ENCODE measurements at regions not wholly inside any gene's neighbourhood (a gene's known extent, or its start where the extent isn't known, plus 50 kb on each side); places are given as distances from the start of the nearest gene placed in this dataset.

GRCh38 chr19:30784850-30785457 lies 412.8 kb downstream of the ZNF536 start:
- peak; percentile 16 to 20 for DNase-seq (ENCODE audit: low read depth in 2 of 2)

GRCh38 chr19:30783936-30784335 lies 411.8 kb downstream of the ZNF536 start:
- no peak for DNase-seq (ENCODE audit: low read depth in 2 of 2)

- DNase-seq (ENCODE audit: low read depth in 2 of 2) = no peak
Measured at GRCh38 chr19:30783212-30783611, 411.0 kb downstream of the ZNF536 start.

- DNase-seq (ENCODE audit: low read depth in 2 of 2) = no peak
Measured at GRCh38 chr19:30781519-30781918, 409.3 kb downstream of the ZNF536 start.

- no peak for DNase-seq (ENCODE audit: low read depth in 2 of 2)
Measured at GRCh38 chr19:30781047-30781446, 408.9 kb downstream of the ZNF536 start.

DNA sequence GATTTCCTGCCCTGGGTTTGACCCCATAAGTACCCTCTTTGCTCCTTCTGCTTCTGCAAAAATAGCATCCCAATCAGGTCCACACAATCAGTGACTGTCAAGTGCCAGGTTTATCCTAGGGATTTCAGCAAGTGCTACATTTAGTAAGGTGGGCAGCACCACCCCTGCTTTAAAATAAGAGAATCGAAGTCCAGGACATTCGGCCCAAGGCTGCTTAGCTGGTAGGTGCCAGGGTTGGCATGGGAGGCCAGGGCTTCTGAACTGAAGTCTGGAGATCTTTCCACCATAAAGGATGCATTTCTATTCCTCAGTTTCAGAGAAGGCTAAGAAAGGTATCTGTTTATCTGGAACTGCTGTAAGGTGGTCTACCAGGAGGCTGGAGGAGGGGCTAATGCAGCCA lies 408.3 kb downstream of the ZNF536 start:
- no peak for DNase-seq (ENCODE audit: low read depth in 2 of 2)

- DNase-seq (ENCODE audit: low read depth in 2 of 2) = no peak
Measured at GRCh38 chr19:30780032-30780431, 407.8 kb downstream of the ZNF536 start.

- DNase-seq (ENCODE audit: low read depth in 2 of 2) = no peak
Measured at GRCh38 chr19:30778961-30779715, 407.0 kb downstream of the ZNF536 start.

GRCh38 chr19:30778061-30778460 lies 405.9 kb downstream of the ZNF536 start:
- no peak for DNase-seq (ENCODE audit: low read depth in 2 of 2)

DNA sequence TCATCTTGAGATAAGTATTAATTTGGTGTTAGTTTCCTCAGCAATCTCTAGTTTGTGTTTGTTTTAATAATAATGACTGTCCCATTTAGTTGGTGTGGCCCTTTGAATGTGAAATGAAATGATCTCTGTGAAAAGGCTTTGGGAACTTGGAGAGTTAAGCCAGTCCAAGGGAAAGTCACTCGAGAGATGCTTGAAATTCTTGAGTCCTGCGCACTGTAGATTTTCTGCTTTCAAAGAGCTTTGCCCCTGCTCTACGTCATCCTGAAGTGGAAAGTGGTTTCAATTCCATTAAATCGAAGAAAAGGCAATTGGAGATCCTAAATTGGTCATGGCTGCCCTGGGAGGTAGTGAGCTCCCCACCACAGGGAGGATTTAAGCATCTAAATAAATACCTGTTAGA lies 403.8 kb downstream of the ZNF536 start:
- DNase-seq (ENCODE audit: low read depth in 2 of 2) = no peak

DNA sequence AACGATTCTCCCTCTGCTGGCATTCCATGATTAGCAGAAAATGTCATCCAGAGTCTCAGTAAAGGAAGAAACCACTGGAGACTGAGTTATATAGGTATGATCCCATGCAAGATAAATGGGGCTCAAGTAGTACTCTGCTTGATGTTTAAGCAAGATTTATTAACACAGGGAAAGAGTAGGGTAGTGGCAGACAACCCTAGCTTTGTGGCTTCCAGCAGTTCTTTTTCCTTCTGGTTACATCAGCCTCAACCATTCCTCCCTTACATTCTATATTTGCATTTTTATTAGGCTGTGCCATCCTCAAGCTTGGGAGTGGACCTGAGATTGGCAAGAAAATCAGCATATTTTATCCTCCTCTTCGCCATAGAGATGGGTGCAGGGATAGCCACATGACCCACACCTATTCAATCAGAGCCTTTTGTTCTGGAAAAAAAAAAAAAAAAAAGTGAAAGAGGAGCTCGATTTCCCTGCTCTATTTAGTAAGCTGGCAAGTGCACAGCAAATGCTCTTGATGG lies 402.1 kb downstream of the ZNF536 start:
- DNase-seq (ENCODE audit: low read depth in 2 of 2) = no peak

DNA sequence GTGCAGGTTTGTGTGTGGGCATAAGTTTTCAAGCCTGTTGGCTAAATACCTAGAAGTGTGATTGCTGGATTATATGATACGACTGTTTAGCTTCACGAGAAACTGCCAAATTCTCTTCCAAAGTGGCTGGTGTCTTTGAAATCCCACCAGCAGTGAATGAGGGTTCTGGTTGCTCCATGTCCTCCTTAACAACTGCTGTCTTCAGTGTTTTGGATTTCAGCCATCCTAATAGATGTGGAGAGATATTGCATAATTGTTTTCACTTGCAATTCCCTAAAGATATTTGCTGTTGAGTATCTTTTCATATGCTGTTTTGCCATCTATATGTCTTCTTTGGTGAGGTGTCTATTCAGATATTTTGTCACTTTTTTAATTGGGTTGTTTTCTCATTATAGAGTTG lies 390.5 kb downstream of the ZNF536 start:
- no peak for DNase-seq (ENCODE audit: low read depth in 2 of 2)

GRCh38 chr19:30760014-30760413 lies 387.8 kb downstream of the ZNF536 start:
- DNase-seq (ENCODE audit: low read depth in 2 of 2) = no peak

- DNase-seq (ENCODE audit: low read depth in 2 of 2) = no peak
Measured at GRCh38 chr19:30757837-30758617, 385.8 kb downstream of the ZNF536 start.

GRCh38 chr19:30757104-30757836 lies 385.1 kb downstream of the ZNF536 start:
- no peak for DNase-seq (ENCODE audit: low read depth in 2 of 2)

GRCh38 chr19:30755581-30755980 lies 383.4 kb downstream of the ZNF536 start:
- no peak for DNase-seq (ENCODE audit: low read depth in 2 of 2)

GRCh38 chr19:30754162-30754561 lies 382.0 kb downstream of the ZNF536 start:
- DNase-seq (ENCODE audit: low read depth in 2 of 2) = no peak

- no peak for DNase-seq (ENCODE audit: low read depth in 2 of 2)
Measured at GRCh38 chr19:30752876-30753275, 380.7 kb downstream of the ZNF536 start.

DNA sequence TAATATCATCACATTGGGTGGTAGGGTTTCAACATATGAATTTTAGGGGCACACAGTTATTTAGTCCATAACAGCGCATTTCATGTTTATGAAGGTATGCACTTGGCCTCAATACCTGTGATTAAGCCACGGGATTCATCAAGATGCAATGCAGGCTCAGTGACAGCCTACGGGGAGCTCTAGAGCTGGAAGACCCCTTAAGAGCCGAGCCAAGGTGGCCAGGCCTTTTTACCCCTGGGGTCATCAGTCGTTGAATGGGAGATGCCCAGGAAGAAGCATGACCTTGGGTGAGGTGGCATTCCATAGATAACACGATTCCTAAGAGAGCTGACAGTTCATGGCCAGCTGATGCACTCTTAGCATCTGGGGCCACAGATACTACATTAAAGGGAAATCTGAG lies 380.0 kb downstream of the ZNF536 start:
- no peak for DNase-seq (ENCODE audit: low read depth in 2 of 2)

DNA sequence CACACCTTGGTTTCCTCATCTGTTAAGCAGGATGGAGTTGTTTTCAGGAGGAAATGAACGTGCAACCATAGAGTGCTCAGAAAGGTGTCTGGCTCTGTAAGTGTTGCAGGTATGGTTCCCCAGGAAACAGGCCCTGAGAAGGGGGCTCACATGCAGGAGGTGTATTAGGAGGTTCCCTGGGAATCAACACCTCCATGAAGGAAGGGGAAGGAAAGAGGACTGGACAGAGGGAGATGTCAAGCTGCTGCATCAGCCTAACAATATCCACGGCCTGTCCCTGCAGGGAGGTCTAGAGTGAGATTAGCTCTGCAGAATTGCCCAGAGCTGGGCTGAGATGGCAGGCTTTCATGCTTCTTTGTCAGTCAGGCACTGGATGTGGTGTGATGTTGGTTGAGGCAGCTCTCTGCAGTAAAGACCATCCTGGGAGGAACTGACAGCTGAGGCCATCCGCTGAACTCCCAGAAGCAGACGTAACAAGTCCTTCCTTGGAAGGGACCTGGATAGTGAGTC lies 373.3 kb downstream of the ZNF536 start:
- no peak for DNase-seq (ENCODE audit: low read depth in 2 of 2)

- DNase-seq (ENCODE audit: low read depth in 2 of 2) = no peak
Measured at GRCh38 chr19:30744741-30745475, 372.7 kb downstream of the ZNF536 start.

Data from activated CD8-positive, alpha-beta memory T cell treated with anti-CD3 and anti-CD28 coated beads for 4 hours (primary cell).